ENCODE measurements at regions not wholly inside any gene's neighbourhood (a gene's known extent, or its start where the extent isn't known, plus 50 kb on each side); places are given as distances from the start of the nearest gene placed in this dataset.

GRCh38 chr2:8178911-8179310, 502.9 kb upstream of the ID2 start:
- TF ChIP-seq CTCF (IDR thresholded peaks at IDR 0.05; ENCODE audit: low read depth, low read length, missing input control): no peak
- no peak for TF ChIP-seq FOXA2 (IDR thresholded peaks at IDR 0.05)
- TF ChIP-seq REST (IDR thresholded peaks at IDR 0.05): no peak
- no peak for TF ChIP-seq HNF4A (conservative IDR thresholded peaks at IDR 0.05)
- TF ChIP-seq JUND (IDR thresholded peaks at IDR 0.05): no peak
- TF ChIP-seq RAD21 (IDR thresholded peaks at IDR 0.05): no peak
- no peak for TF ChIP-seq YY1 (IDR thresholded peaks at IDR 0.05)
- no peak for TF ChIP-seq GABPA (IDR thresholded peaks at IDR 0.05 in 1 of 2, conservative IDR thresholded peaks at IDR 0.05 in 1 of 2)
- TF ChIP-seq HNF4G (IDR thresholded peaks at IDR 0.05): no peak
- no peak for TF ChIP-seq MAX (IDR thresholded peaks at IDR 0.05)
- no peak for TF ChIP-seq NR2F2 (IDR thresholded peaks at IDR 0.05)
- no peak for TF ChIP-seq TAF1 (conservative IDR thresholded peaks at IDR 0.05)
